IgD-negative memory B cell (primary cell): ENCODE measurements at regions not wholly inside any gene's neighbourhood (a gene's known extent, or its start where the extent isn't known, plus 50 kb on each side); places are given as distances from the start of the nearest gene placed in this dataset.

Source experiments
- H3K27ac Mint-ChIP-seq, 3 donors: one replicate each; pipeline ENCODE4 v1.8.0; 2020 to 2022; ENCODE audit warnings: mild to moderate bottlenecking in 3 of 3, mixed read lengths in 3 of 3, moderate library complexity in 1 of 3
- H3K27me3 Mint-ChIP-seq: one replicate; pipeline ENCODE4 v1.8.0; 2021; ENCODE audit warnings: mixed read lengths
- H3K36me3 Mint-ChIP-seq: one replicate; pipeline ENCODE4 v1.8.0; 2020; ENCODE audit warnings: mild to moderate bottlenecking, mixed read lengths
- H3K4me1 Mint-ChIP-seq, 3 donors: one replicate each; pipeline ENCODE4 v1.8.0; 2020 to 2022; ENCODE audit warnings: mixed read lengths in 3 of 3, mild to moderate bottlenecking in 1 of 3
- H3K4me3 Mint-ChIP-seq, 4 donors: one replicate each; pipeline ENCODE4 v1.8.0; 2020 to 2022; ENCODE audit warnings: mild to moderate bottlenecking in 4 of 4, mixed read lengths in 4 of 4, moderate library complexity in 3 of 4
- H3K9me3 Mint-ChIP-seq, 3 donors: one replicate each; pipeline ENCODE4 v1.8.0; 2020 to 2021; ENCODE audit warnings: mixed read lengths in 3 of 3, mild to moderate bottlenecking in 1 of 3

DNA sequence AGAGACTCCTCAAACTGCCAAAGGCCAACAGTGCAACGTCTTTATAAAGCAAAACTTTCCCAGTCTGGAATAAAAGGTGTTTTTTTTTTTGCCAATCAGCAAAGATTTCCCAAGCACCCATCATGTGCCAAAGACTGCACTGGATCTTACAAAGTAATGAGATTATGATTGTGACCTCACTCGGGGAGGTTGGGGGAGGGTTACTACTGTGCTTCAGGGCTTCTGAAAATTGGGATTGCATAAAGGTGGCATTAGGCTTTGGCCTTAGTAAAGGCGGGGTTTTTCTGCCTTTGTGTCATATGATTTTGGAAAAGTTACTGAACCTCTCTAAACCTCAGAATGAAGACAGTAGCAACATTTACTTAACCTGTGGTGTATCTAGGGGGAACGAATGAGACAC is 233.8 kb downstream of the DACT1 start:
- Mint-ChIP-seq H3K9me3 (no peaks in the 10 kb centered on the region), H3K4me1 (no peaks in the 10 kb centered on the region), H3K4me3 (no peak overlapping the region), H3K27me3 (no peaks in the 10 kb centered on the region), H3K36me3 (no peaks in the 10 kb centered on the region), H3K27ac (no peak overlapping the region)

DNA sequence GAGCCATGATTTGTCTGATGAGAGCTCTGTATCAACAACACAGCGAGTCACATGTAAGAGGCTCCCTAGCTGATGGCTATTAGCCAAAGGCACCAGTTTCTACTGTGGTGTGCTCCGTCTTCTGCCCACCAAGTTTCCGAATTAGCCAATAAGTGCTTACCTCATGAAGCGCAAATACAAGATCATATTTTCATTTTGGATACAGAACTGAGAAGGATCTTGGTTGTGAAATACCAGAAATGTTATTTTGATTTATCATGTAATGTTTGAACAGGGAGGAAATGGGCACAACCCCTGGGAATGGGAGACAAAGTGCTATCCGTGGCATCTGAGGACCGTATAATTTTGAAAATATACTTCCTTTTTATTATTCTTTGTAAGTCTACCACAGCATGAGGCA is 234.3 kb downstream of the DACT1 start:
- Mint-ChIP-seq H3K27ac (no peak overlapping the region), H3K9me3 (no peaks in the 10 kb centered on the region), H3K4me1 (no peaks in the 10 kb centered on the region), H3K27me3 (no peaks in the 10 kb centered on the region), H3K36me3 (no peaks in the 10 kb centered on the region), H3K4me3 (no peak overlapping the region)

DNA sequence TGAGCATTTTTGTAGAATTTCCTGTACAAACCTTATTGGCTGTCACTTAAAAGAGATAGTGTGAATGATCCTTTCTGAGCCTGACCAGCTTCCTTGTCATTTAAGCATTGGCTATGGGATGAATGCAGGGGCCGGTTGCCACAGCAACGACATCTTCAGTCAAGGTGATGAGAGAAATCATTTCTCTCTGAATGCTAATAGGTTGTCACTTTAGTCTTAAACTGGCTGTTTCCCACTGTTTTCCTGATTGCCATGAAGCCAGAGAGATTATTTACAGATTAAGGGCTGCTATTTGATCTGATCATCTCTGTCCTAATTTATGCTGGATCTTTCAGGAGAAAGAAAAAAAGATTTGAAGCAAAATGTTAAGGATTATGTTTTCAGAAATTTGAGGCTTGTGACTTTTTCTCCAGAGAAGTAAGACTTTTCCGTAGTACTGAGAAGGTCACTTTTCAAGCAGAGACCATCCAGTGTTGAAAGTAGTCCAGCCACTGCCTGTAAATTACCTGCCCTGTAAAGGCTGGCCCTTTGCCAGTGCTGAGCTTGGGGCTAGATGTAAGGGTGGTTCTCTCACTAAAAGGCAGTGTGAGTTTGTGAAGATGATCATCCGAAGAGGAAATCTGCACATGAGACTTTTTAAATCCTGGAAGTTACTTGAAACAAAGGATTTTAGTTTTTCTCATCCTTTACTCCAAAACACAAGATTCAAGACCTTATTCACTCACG is 235.6 kb downstream of the DACT1 start:
- no peaks in the 10 kb centered on the region for H3K27me3 Mint-ChIP-seq
- no peaks in the 10 kb centered on the region for H3K4me1 Mint-ChIP-seq
- H3K36me3 Mint-ChIP-seq, result no peaks in the 10 kb centered on the region
- H3K4me3 Mint-ChIP-seq, result no peak overlapping the region
- no peaks in the 10 kb centered on the region for H3K9me3 Mint-ChIP-seq
- no peak overlapping the region for H3K27ac Mint-ChIP-seq

DNA sequence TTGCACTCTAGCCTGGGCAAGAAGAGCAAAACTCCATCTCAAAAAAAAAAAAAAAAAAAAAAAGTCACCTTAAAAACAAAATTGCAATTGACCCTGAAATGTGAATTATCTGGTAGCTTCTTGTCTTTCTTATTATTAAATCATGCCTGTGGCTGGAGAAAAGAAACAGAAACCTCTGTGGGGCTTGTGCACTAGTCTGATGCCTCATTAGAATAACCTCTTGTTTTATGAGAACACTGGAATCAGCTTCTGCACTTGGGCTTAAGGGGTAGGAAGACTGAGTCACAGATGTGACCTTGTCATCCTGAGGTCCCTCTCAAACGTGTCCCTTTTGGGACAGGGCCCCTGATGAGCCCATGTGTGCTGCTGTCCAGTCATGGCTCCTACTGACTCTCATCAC is 237.9 kb downstream of the DACT1 start:
- Mint-ChIP-seq H3K4me3 (no peak overlapping the region), H3K9me3 (no peaks in the 10 kb centered on the region), H3K27me3 (no peaks in the 10 kb centered on the region), H3K4me1 (no peaks in the 10 kb centered on the region), H3K27ac (no peak overlapping the region), H3K36me3 (no peaks in the 10 kb centered on the region)

DNA sequence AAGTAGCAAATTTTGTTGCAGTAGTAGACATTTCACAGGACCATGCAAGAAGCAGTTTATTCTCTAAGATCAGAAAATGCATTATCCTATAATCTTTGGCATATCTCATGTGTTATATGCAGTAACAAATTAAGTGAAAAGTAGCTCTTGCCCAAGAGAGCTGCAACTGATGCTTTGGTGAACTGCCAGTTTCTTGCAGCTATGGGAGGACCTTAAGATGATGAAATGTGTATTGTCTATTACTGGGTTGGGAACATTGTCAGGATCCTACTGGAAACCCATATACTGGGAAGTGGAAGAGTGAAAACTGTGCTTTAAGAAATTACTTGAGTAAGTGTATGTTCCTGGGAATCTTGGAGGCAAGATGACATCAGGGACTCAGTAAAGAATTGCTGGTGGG is 238.8 kb downstream of the DACT1 start:
- Mint-ChIP-seq H3K4me3 (no peak overlapping the region), H3K4me1 (no peaks in the 10 kb centered on the region), H3K27ac (no peak overlapping the region)

DNA sequence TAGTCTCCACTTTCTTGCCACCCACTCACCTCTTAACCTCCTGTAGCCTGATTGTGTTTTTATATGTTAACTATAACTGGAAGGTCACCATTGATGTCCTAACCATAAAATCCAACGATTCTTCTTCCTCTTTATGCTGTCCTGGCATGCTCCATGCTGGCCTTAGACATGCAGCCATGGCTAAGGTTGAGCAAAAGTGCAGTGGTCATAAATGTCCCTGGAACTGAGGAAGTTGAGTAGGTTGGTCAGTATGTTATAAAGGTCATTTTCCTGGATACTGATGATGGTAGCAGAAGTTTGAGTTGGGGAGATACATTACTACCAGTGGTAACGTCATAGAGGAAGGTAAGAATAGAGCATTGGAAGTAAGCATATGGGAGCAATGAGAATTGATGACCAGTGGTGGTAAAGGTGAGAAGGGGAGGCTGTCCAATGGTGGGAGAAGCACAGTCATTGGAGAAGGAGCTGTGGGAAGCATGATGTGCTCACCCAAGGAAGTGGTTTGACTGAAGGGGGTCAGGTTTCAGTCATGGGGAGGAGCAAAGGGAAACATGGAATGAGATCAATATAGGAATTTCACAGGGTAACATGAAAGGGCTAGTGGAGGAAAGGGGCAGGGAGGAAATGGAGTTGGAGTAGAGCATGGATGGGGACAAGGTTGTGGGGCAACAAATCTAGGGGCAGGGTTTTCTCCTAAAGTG is 240.8 kb downstream of the DACT1 start:
- no peak overlapping the region for H3K27ac Mint-ChIP-seq
- H3K4me3 Mint-ChIP-seq, result no peak overlapping the region
- no peaks in the 10 kb centered on the region for H3K27me3 Mint-ChIP-seq
- H3K4me1 Mint-ChIP-seq, result no peaks in the 10 kb centered on the region
- H3K36me3 Mint-ChIP-seq, result no peaks in the 10 kb centered on the region
- H3K9me3 Mint-ChIP-seq, result no peaks in the 10 kb centered on the region

More for the DNA sequence above, 238.8 kb downstream of the DACT1 start:
- Mint-ChIP-seq H3K36me3 (no peaks in the 10 kb centered on the region), H3K9me3 (no peaks in the 10 kb centered on the region), H3K27me3 (no peaks in the 10 kb centered on the region)

DNA sequence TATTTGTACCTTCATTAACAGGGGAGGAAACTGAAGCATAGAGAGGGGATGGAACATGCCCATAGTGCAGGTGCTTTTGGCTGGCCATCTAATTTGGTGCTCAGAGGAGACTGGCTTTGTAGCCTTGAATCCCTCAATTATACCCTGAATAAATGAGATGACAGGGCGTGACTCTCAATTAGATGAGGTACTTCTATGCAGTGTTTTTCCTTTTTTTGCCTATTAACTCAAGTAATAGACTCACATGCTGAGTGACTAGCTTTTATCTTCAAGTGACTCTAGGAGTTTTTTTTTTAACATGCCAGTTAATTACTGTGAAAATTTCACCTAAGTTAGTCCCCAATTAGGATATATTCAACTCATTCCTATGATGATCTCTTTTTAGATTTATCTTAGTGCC is 243.7 kb downstream of the DACT1 start:
- no peak overlapping the region for H3K4me3 Mint-ChIP-seq
- peaks cover 0 to under 1% (median 0%) of the 10 kb centered on the region in 3 donors for H3K9me3 Mint-ChIP-seq
- H3K27ac Mint-ChIP-seq, result no peak overlapping the region
- H3K4me1 Mint-ChIP-seq, result no peaks in the 10 kb centered on the region
- no peaks in the 10 kb centered on the region for H3K36me3 Mint-ChIP-seq
- H3K27me3 Mint-ChIP-seq, result no peaks in the 10 kb centered on the region

DNA sequence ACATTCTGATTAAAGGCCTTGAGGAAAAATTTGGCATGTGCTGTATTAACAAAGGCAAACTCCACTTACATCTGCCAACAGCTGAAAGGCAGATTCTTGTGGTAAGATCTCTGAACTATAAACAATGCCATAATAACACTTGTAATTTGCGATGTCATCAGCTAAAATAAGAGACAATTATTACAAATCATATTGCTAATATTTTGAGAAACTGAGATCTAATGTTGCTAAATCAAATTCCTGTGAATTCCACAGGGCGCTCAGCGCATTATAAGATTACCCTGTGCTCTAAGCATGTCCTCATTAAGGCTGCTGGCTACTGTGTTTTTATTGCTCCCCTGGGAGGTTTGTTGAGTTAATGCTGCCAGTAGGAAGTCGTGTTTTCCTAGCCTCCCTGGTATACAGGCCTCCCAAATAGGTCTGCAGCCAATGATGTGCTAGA is 244.8 kb downstream of the DACT1 start:
- Mint-ChIP-seq H3K4me3 (no peak overlapping the region), H3K27ac (no peak overlapping the region), H3K27me3 (no peaks in the 10 kb centered on the region), H3K9me3 (peaks cover 0 to 1% (median 0%) of the 10 kb centered on the region in 3 donors), H3K36me3 (peaks cover 3% of the 10 kb centered on the region), H3K4me1 (no peaks in the 10 kb centered on the region)

DNA sequence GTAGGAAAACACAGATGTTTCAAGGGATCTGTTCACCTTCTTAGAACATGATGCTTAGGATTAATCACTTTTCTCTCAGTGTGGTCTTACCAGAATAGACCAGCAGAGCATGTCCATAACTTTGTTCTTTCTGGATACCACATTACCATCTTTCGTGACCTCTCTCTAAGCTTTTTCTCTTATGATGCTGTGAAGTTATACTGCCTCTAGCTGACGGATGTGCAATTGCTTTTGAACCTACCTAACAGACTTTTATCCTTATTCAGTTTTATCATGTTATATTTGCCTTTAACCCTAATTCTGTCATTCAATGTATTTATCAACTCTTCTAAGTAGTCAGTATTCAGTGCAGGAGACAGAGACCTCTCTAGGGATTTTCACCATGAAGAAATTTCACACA is 246.7 kb downstream of the DACT1 start:
- no peak overlapping the region for H3K27ac Mint-ChIP-seq
- H3K27me3 Mint-ChIP-seq, result no peaks in the 10 kb centered on the region

DNA sequence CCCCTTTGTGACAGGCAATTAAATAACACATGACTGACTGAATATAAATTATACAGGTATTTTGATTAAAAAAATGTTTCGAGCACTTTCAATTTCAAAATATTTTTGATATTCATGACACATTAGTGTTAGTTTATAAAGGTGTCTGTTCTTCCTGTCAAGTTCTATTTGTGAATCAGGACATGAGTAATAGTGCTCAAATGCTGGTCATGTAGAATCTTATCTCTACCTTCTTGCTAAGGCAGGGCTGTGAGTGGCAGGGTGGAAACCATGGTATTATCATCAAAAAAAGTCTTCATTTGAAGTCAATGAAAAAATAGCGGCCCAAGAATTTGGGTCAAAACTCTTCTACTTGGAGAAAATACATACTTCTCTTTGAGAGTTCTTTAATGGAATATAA is 250.2 kb downstream of the DACT1 start:
- Mint-ChIP-seq H3K36me3 (peaks cover 3% of the 10 kb centered on the region), H3K9me3 (peaks cover 0 to 1% (median 0%) of the 10 kb centered on the region in 3 donors), H3K4me1 (no peaks in the 10 kb centered on the region), H3K27ac (no peak overlapping the region), H3K4me3 (no peak overlapping the region), H3K27me3 (peaks cover 1% of the 10 kb centered on the region)

More for the DNA sequence above, 246.7 kb downstream of the DACT1 start:
- peaks cover 3% of the 10 kb centered on the region for H3K36me3 Mint-ChIP-seq
- H3K4me3 Mint-ChIP-seq, result no peak overlapping the region
- H3K4me1 Mint-ChIP-seq, result no peaks in the 10 kb centered on the region
- H3K9me3 Mint-ChIP-seq, result peaks cover 0 to 1% (median 0%) of the 10 kb centered on the region in 3 donors

DNA sequence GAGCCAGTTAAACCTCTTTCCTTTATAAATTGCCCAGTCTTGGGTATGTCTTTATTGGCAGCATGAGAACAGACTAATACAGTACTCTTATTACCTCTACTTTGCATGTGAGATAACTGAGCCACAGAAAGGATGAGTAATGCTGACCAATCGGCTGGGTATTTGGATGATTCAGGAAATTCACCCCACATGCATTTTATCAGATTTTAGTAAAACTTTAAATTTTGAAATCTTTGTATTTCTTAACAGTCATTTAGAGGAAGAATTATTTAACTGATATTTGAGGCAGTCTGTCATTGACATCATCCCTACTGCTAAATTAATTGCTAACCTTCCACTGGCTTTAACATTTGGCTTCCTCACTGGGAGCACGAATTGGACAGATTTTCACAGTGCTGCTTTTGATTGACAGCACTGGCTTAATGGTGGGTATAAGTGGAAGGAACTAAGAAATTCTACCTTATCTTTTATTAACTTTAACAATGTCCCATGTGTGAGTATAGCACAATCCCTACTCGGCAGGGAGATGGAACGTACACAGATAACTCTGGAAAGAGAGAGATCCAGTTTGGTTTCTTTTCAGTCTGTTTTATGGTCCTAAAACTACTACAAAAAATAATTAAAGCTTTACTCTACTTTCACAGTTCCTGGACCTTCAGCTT is 261.0 kb downstream of the DACT1 start:
- no peak overlapping the region for H3K4me3 Mint-ChIP-seq
- H3K27me3 Mint-ChIP-seq, result peaks cover 5% of the 10 kb centered on the region
- no peaks in the 10 kb centered on the region for H3K4me1 Mint-ChIP-seq
- H3K36me3 Mint-ChIP-seq, result no peaks in the 10 kb centered on the region
- H3K27ac Mint-ChIP-seq, result no peak overlapping the region
- H3K9me3 Mint-ChIP-seq, result no peaks in the 10 kb centered on the region

DNA sequence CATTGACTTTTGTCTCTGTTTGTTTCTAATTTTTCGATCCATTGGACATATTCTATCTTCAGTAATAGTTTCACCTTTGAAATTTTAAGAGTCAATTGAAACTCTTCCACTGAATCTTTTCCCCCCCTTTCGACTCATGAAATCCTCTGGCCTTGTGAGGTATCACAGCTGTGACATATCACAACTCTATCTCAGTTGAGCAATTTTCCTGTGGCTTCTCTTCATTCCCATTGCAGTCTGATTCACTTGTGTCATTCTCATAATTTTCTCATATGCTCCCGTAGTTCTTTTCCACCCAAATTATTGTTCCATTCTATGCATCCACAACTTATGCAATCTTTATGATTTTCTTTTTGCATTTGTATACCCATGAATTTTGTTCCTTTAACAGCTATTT is 261.6 kb downstream of the DACT1 start:
- Mint-ChIP-seq H3K27me3 (peaks cover 1% of the 10 kb centered on the region), H3K4me3 (no peak overlapping the region), H3K36me3 (no peaks in the 10 kb centered on the region), H3K4me1 (no peaks in the 10 kb centered on the region), H3K27ac (no peak overlapping the region), H3K9me3 (no peaks in the 10 kb centered on the region)

DNA sequence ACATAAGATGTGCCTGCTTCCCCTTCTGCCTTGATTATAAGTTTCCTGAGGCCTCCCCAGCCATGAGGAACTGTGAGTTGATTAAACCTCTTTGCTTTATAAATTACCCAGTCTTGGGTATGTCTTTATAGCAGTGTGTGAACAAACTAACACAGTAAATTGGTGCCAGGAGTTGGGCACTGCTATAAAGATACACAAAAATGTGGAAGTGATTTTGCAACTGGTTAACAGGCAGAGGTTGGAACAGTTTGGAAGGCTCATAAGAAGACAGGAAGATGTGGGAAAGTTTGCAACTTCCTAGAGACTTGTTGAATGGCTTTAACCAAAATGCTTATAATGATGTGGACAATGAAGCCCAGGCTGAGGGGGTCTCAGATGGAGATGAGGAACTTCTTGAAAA is 264.1 kb downstream of the DACT1 start:
- peaks cover 1% of the 10 kb centered on the region for H3K27me3 Mint-ChIP-seq

DNA sequence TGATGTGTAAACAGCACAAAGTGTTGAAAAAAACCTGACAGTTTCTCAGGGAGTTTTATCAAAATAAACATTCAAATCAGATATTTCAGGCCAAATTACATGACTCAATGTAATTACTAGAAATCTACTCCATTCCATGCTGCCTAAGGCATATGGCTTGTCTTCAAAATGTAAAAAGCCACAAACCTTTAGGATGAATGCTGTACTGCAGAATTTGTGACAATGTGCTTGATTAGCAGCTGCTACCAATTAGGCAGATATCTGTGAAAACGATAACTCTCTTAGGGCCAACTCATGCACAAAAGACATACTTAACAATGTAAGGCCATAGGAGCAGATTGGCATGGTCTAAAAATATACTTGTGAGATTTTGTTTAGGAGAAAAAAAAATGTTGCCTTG is 267.0 kb downstream of the DACT1 start:
- no peaks in the 10 kb centered on the region for H3K9me3 Mint-ChIP-seq
- no peak overlapping the region for H3K27ac Mint-ChIP-seq
- no peaks in the 10 kb centered on the region for H3K27me3 Mint-ChIP-seq
- H3K36me3 Mint-ChIP-seq, result no peaks in the 10 kb centered on the region
- no peaks in the 10 kb centered on the region for H3K4me1 Mint-ChIP-seq
- no peak overlapping the region for H3K4me3 Mint-ChIP-seq

More for the DNA sequence above, 264.1 kb downstream of the DACT1 start:
- Mint-ChIP-seq H3K4me1 (no peaks in the 10 kb centered on the region), H3K27ac (no peak overlapping the region), H3K9me3 (no peaks in the 10 kb centered on the region), H3K36me3 (no peaks in the 10 kb centered on the region), H3K4me3 (no peak overlapping the region)

DNA sequence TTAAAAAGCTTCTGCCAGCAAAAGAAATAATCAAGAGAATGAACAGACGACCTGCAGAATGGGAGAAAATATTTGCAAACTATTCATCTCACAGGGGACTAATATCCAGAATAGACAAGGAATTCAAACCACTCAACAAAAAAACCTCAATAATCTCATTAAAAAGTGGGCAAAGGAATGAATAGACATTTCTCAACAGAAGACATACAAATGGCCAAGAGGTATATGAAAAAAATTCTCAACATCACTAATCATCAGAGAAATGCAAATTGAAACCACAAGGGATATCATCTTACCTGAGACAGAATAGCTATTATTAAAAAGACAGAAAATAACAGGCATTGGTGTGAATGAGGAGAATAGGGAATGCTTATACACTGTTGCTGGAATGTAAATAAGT is 270.0 kb downstream of the DACT1 start:
- Mint-ChIP-seq H3K36me3 (no peaks in the 10 kb centered on the region), H3K4me3 (no peak overlapping the region), H3K27me3 (no peaks in the 10 kb centered on the region), H3K27ac (no peak overlapping the region), H3K4me1 (no peaks in the 10 kb centered on the region), H3K9me3 (no peaks in the 10 kb centered on the region)

DNA sequence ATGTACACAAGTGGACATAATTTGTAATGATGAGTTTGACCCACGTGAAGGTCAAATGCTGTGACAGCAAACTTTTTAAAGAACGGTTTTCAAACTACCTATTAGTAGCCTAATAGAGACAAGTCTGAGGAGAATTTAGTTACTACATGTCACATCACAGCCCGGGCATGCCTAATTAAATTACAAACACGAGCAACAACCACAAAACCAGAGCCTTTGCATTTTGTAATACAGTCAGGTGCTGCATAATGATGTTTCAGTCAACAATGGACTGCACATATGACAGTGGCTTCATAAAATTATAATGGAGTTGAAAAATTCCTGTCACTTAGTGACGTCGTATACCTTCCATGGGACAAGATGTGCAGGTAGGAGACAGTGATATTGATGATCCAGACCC is 274.5 kb downstream of the DACT1 start:
- Mint-ChIP-seq H3K27me3 (peaks cover 2% of the 10 kb centered on the region), H3K4me1 (no peaks in the 10 kb centered on the region), H3K27ac (no peak overlapping the region), H3K36me3 (no peaks in the 10 kb centered on the region), H3K9me3 (no peaks in the 10 kb centered on the region), H3K4me3 (no peak overlapping the region)
